Stomach smooth muscle (tissue), 2 donors: ENCODE measurements at regions not wholly inside any gene's neighbourhood (a gene's known extent, or its start where the extent isn't known, plus 50 kb on each side); places are given as distances from the start of the nearest gene placed in this dataset.
"Not testable (repeated sequence)": the region's sequence is repeated elsewhere in the genome, so short reads cannot be mapped to it uniquely, and the experiment has no call there.

Experiments used
- H3K27ac ChIP-seq: one replicate; pipeline ENCODE4 v1.7.0; 2013; ENCODE audit warnings: mild to moderate bottlenecking, low read length, inconsistent platforms
- H3K27me3 ChIP-seq, 2 donors: one replicate each; pipeline ENCODE4 v1.7.0; 2013; ENCODE audit warnings: low read length in 2 of 2; ENCODE audit not compliant: insufficient read depth in 2 of 2, control insufficient read depth in 1 of 2
- H3K36me3 ChIP-seq, 2 donors: one replicate each; pipeline ENCODE4 v1.7.0; 2013; ENCODE audit warnings: low read length in 2 of 2; ENCODE audit not compliant: control insufficient read depth in 2 of 2, insufficient read depth in 2 of 2
- H3K4me1 ChIP-seq: one replicate; pipeline ENCODE4 v1.7.0; 2013; ENCODE audit warnings: low read length; ENCODE audit not compliant: control insufficient read depth, insufficient read depth
- H3K4me3 ChIP-seq, 2 donors: one replicate each; pipeline ENCODE4 v1.7.0; 2013; ENCODE audit warnings: low read length in 2 of 2
- H3K9ac ChIP-seq, 2 donors: one replicate each; pipeline ENCODE4 v1.7.0; 2013; ENCODE audit warnings: low read length in 2 of 2, mild to moderate bottlenecking in 1 of 2
- H3K9me3 ChIP-seq, 2 donors: one replicate each; pipeline ENCODE4 v1.7.0; 2013; ENCODE audit warnings: low read length in 2 of 2; ENCODE audit not compliant: control insufficient read depth in 2 of 2
- donor health status: healthy.
- donor health status: Pancreatic carcinoma.

- Histone ChIP-seq H3K27me3 (no peaks in the 10 kb centered on the region), H3K4me1 (no peaks in the 10 kb centered on the region), H3K36me3 (no peaks in the 10 kb centered on the region), H3K27ac (no peak overlapping the region), H3K4me3 (no peak overlapping the region), H3K9me3 (no peaks in the 10 kb centered on the region), H3K9ac (no peak overlapping the region)
These were observed 409.5 kb upstream of the LMO3 start for GRCh38 chr12:17015501-17015900.

DNA sequence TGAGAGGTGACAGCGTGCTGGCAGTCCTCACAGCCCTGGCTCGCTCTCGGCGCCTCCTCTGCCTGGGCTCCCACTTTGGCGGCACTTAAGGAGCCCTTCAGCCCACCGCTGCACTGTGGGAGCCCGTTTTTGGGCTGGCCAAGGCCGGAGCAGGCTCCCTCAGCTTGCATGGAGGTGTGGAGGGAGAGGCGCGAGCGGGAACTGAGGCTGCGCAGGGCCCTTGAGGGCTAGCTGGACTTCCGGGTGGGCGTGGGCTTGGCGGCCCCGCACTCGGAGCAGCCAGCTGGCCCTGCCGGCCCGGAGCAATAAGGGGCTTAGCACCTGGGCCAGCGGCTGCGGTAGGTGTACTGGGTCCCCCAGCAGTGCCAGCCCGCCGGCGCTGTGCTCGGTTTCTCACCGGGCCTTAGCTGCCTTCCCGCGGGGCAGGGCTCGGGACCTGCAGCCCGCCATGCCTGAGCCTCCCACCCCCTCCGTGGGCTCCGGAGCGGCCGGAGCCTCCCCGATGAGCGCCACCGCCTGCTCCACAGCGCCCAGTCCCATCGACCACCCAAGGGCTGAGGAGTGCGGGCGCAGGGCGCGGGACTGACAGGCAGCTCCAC is 401.6 kb upstream of the LMO3 start:
- not testable (repeated sequence) for H3K9me3 ChIP-seq, H3K4me3 ChIP-seq, H3K27me3 ChIP-seq, H3K27ac ChIP-seq, H3K4me1 ChIP-seq, H3K36me3 ChIP-seq, H3K9ac ChIP-seq

DNA sequence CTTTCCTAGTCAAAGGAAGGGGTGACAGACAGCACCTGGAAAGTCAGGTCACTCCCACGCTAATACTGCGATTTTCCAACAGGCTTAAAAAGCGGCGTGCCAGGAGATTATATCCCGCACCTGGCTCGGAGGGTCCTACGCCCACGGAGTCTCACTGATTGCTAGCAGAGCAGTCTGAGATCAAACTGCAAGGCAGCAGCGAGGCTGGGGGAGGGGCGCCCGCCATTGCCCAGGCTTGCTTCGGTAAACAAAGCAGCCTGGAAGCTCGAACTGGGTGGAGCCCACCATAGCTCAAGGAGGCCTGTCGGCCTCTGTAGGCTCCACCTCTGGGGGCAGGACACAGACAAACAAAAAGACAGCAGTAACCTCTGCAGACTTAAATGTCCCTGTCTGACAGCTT is 392.6 kb upstream of the LMO3 start:
- H3K4me3 ChIP-seq, H3K27ac ChIP-seq, H3K27me3 ChIP-seq, H3K36me3 ChIP-seq, H3K4me1 ChIP-seq, H3K9ac ChIP-seq, H3K9me3 ChIP-seq: not testable (repeated sequence)

DNA sequence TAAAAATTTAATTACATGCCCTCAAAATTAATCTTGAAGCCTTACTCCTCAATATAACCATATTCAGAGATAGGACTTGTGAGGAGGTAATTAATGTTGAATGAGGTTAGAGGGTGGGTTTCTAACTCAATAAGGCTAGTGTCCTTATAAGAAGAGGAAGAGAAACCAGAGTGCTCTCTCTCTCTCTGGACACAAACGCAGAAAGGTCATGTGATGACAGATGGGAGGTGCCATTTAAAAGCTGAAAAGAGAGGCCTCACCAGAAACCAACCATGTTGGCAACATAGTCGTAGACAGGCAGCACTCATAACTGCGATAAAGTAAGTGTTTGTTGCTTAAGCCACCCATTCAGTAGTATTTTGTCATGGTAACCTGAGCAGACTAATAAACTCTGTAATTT is 378.5 kb upstream of the LMO3 start:
- Histone ChIP-seq H3K9me3 (no peaks in the 10 kb centered on the region), H3K9ac (no peak overlapping the region), H3K4me1 (no peaks in the 10 kb centered on the region), H3K27me3 (no peaks in the 10 kb centered on the region), H3K27ac (no peak overlapping the region), H3K4me3 (no peak overlapping the region), H3K36me3 (no peaks in the 10 kb centered on the region)

- Histone ChIP-seq H3K27me3 (no peaks in the 10 kb centered on the region), H3K36me3 (no peaks in the 10 kb centered on the region), H3K9ac (no peak overlapping the region), H3K9me3 (no peaks in the 10 kb centered on the region), H3K27ac (no peak overlapping the region), H3K4me1 (no peaks in the 10 kb centered on the region), H3K4me3 (no peak overlapping the region)
These were observed 367.2 kb upstream of the LMO3 start for GRCh38 chr12:16972923-16973770.

DNA sequence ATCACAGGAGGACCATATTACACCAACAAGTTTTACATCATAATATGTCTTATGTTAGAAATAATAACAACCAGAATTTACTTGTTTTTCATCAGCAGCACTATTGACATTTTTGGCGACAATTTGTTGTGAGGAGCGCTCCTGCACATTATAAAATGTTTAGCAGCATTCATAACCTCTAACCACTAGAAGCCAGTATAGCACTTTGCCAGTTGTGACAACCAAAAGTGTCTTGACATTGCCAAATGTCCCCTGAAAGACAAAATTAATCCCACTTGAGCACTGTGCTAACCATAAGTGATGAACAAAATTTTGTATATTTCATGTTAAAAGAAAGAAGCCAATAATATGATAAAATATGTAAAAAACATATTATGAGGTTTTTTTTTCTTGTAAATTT is 356.9 kb upstream of the LMO3 start:
- no peak overlapping the region for H3K27ac ChIP-seq
- H3K27me3 ChIP-seq, result no peaks in the 10 kb centered on the region
- no peaks in the 10 kb centered on the region for H3K9me3 ChIP-seq
- H3K9ac ChIP-seq, result no peak overlapping the region
- no peak overlapping the region for H3K4me3 ChIP-seq
- no peaks in the 10 kb centered on the region for H3K4me1 ChIP-seq
- H3K36me3 ChIP-seq, result no peaks in the 10 kb centered on the region

GRCh38 chr12:16955083-16955657 is 349.2 kb upstream of the LMO3 start:
- no peak overlapping the region for H3K27ac ChIP-seq
- H3K36me3 ChIP-seq, result no peaks in the 10 kb centered on the region
- no peak overlapping the region for H3K9ac ChIP-seq
- H3K9me3 ChIP-seq, result no peaks in the 10 kb centered on the region
- H3K4me3 ChIP-seq, result no peak overlapping the region
- H3K27me3 ChIP-seq, result no peaks in the 10 kb centered on the region
- no peaks in the 10 kb centered on the region for H3K4me1 ChIP-seq

- no peaks in the 10 kb centered on the region for H3K4me1 ChIP-seq
- H3K27me3 ChIP-seq, result no peaks in the 10 kb centered on the region
These were observed 344.1 kb upstream of the LMO3 start for GRCh38 chr12:16949871-16950667.

GRCh38 chr12:16949371-16949770 is 343.4 kb upstream of the LMO3 start:
- Histone ChIP-seq H3K4me3 (no peak overlapping the region), H3K27me3 (no peaks in the 10 kb centered on the region), H3K27ac (no peak overlapping the region), H3K9me3 (no peaks in the 10 kb centered on the region), H3K9ac (no peak overlapping the region), H3K4me1 (no peaks in the 10 kb centered on the region), H3K36me3 (no peaks in the 10 kb centered on the region)

More at GRCh38 chr12:16949871-16950667, 344.1 kb upstream of the LMO3 start:
- no peaks in the 10 kb centered on the region for H3K9me3 ChIP-seq
- no peak overlapping the region for H3K27ac ChIP-seq
- H3K36me3 ChIP-seq, result no peaks in the 10 kb centered on the region
- no peak overlapping the region for H3K9ac ChIP-seq
- no peak overlapping the region for H3K4me3 ChIP-seq

GRCh38 chr12:16946704-16947103 is 340.7 kb upstream of the LMO3 start:
- Histone ChIP-seq H3K27ac (no peak overlapping the region), H3K4me1 (no peaks in the 10 kb centered on the region), H3K27me3 (no peaks in the 10 kb centered on the region), H3K4me3 (no peak overlapping the region), H3K9me3 (no peaks in the 10 kb centered on the region), H3K9ac (no peak overlapping the region), H3K36me3 (no peaks in the 10 kb centered on the region)
